LNCaP clone FGC (cell line): ENCODE measurements at regions not wholly inside any gene's neighbourhood (a gene's known extent, or its start where the extent isn't known, plus 50 kb on each side); places are given as distances from the start of the nearest gene placed in this dataset.

Experiments used
- DNase-seq: peaks from one replicate; pipeline ENCODE4 v3.0.0-alpha.2; 2011; ENCODE audit warnings: low read depth
- H3K4me3 ChIP-seq: 2 replicates; pipeline ENCODE4 v1.5.1; 2011; ENCODE audit warnings: mild to moderate bottlenecking, low read depth, low read length, control low read depth
- CTCF ChIP-seq: IDR thresholded peaks from 2 replicates; pipeline ENCODE4 v1.5.1; 2012; ENCODE audit warnings: mild to moderate bottlenecking; ENCODE audit not compliant: control insufficient read depth, insufficient read depth; ENCODE audit errors: extremely low read depth

DNA sequence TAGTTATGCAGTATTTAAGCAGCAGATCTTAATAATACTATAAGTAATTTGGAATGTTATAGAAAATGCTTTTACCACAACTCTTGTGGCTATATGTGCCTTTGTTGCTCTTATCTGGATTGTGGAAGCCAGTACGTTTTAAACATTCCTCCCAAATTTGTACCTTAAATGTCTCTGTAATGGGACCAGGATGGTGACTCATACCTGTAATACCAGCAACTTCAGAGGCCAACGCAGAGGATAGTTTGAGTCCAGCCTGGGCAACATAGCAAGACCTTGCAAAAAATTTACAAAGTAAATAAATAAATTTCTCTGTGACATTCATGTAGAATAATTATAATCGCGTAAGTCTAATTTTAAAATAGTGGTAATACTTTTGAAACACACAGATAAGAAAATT, 283.1 kb downstream of the POM121L12 start:
- no peak overlapping the region for H3K4me3 ChIP-seq
- DNase-seq, result no peak
- TF ChIP-seq CTCF, result no peak

GRCh38 chr7:53325061-53325460, 289.6 kb downstream of the POM121L12 start:
- H3K4me3 ChIP-seq, result no peak overlapping the region
- TF ChIP-seq CTCF, result no peak

DNA sequence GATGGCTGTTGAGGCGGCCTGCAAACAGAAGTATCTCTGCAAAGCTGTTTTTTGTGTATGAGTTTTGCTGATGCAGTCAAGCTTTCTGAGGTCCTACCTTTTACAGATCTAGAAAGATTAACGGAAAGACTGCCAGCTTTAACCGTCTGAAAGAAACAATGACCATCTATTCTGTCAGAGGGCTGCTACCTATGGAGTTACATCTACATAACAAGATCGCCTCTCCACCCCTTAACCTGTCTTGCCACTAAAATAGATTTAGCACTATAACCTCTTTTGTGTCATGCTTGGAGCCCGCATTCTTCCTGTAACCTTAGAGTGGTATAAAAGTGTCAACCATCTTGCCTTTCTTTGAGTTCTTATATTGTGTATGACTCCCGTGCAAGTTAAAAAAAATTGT, 291.2 kb downstream of the POM121L12 start:
- no peak overlapping the region for H3K4me3 ChIP-seq
- no peak for DNase-seq
- TF ChIP-seq CTCF, result no peak

More at GRCh38 chr7:53325061-53325460, 289.6 kb downstream of the POM121L12 start:
- no peak for DNase-seq

- H3K4me3 ChIP-seq, result no peak overlapping the region
- TF ChIP-seq CTCF, result no peak
- DNase-seq, result no peak
Observed at GRCh38 chr7:53336105-53336668, 300.8 kb downstream of the POM121L12 start.

GRCh38 chr7:53340220-53340619, 304.8 kb downstream of the POM121L12 start:
- no peak overlapping the region for H3K4me3 ChIP-seq
- DNase-seq, result no peak
- no peak for TF ChIP-seq CTCF

GRCh38 chr7:53350241-53350640, 314.8 kb downstream of the POM121L12 start:
- TF ChIP-seq CTCF, result peak; percentile 81
- DNase-seq, result no peak
- H3K4me3 ChIP-seq, result no peak overlapping the region

DNA sequence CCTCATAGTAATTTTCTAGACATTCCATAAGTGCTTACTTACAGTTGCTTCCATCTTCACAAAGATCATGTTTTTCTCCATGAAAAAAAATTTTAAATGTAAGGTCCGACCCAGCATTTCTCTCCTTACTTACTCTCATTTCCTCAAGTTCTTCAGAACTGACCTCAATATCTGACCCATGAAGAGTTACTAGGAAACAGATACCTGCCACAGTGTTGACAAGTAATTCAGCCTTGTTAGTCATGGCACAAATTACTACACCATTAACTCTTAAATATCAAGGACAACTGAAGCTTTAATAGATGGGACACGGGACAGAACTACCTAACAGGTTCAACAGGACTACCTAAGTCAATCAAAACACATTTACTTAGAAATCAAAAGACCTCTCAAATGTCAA, 316.2 kb downstream of the POM121L12 start:
- TF ChIP-seq CTCF, result no peak
- DNase-seq, result no peak
- no peak overlapping the region for H3K4me3 ChIP-seq
